B cell (primary cell): ENCODE measurements at regions not wholly inside any gene's neighbourhood (a gene's known extent, or its start where the extent isn't known, plus 50 kb on each side); places are given as distances from the start of the nearest gene placed in this dataset.

ENCODE experiments used
- EZH2 ChIP-seq: IDR thresholded peaks from 2 replicates; pipeline ENCODE4 v1.6.1; 2012; ENCODE audit warnings: borderline replicate concordance, low read depth, mild to moderate bottlenecking, moderate library complexity, low read length; ENCODE audit not compliant: insufficient read depth, poor library complexity, severe bottlenecking
- TF ChIP-seq, protein P1 (sequence below): fragments of 200-600 bp; IDR thresholded peaks from one replicate; pipeline ENCODE4 v1.8.0; 2022; ENCODE audit warnings: antibody characterized with exemption, mild to moderate bottlenecking

DNA sequence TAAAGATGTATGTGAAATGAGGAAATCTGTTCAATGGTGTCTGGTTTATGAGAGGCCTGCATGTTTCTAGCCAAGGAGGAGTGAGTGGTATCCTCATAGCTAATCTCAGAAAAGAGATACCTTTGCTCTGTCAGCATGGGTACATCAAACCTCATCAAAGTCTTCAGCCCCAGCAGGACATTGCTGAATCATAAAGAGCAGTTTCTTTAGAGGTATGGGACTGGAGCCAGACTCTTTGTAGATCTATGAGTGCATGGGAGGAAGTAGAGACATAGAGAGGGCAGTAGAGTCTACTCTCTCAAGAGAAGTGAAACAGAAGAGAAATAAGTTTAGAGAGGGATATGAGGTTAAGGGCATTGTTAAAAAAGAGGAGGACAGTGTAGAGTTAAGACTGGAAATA, 1950.9 kb downstream of the ARAP2 start:
- TF ChIP-seq, protein P1, sequence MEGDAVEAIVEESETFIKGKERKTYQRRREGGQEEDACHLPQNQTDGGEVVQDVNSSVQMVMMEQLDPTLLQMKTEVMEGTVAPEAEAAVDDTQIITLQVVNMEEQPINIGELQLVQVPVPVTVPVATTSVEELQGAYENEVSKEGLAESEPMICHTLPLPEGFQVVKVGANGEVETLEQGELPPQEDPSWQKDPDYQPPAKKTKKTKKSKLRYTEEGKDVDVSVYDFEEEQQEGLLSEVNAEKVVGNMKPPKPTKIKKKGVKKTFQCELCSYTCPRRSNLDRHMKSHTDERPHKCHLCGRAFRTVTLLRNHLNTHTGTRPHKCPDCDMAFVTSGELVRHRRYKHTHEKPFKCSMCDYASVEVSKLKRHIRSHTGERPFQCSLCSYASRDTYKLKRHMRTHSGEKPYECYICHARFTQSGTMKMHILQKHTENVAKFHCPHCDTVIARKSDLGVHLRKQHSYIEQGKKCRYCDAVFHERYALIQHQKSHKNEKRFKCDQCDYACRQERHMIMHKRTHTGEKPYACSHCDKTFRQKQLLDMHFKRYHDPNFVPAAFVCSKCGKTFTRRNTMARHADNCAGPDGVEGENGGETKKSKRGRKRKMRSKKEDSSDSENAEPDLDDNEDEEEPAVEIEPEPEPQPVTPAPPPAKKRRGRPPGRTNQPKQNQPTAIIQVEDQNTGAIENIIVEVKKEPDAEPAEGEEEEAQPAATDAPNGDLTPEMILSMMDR: no peak
- TF ChIP-seq EZH2: no peak
